Stimulated activated CD8-positive, alpha-beta memory T cell treated with anti-CD3 and anti-CD28 coated beads, Interleukin-15, amount 100 ng/mL, for 48 hours (primary cell): ENCODE measurements at regions not wholly inside any gene's neighbourhood (a gene's known extent, or its start where the extent isn't known, plus 50 kb on each side); places are given as distances from the start of the nearest gene placed in this dataset.
"Not testable (repeated sequence)": the region's sequence is repeated elsewhere in the genome, so short reads cannot be mapped to it uniquely, and the experiment has no call there.

Source experiments
- DNase-seq, 2 donors: peaks; one replicate each; pipeline ENCODE4 v3.0.0-alpha.2; 2020; ENCODE audit warnings: low read depth in 2 of 2

DNA sequence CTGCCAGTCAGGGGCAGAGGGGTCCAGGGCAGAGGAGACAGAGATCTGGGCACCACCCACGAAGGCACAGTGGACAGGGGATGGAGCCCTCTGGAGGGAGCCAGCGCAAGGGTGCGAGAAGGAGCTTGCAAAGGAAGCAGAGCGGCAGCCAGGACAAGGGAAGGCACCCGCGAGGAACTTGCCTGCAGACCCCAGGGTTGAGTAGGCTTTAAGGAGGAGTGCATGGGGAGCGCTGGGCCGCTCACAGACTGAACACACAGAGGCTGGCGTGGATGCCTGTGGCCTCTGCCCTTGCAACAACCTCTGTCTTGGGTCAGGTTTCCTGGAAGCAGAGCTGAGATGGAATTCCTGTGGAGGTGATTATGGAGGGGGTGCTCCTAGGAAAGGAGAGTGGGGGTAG, 374.4 kb downstream of the CNTNAP3B start:
- DNase-seq: not testable (repeated sequence)

DNA sequence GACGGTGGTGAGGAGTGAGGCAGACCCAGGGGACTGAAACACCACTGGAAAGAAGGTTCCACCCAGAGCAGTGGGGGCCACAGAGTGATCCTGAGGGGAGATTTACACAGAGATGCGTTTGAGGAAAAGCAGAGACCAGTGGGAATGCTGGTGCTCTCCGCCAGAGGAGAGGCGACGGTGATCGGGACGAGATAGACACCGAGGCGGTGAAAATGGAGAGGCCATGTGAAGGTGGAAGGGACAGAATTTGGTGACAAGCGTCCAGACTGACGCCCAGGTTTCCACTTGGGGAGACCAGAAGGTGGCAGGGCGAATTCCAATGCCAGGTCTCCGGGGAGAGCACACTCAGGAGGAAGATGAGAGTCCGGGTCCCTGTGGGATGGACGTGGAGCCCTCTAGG, 374.8 kb downstream of the CNTNAP3B start:
- DNase-seq: not testable (repeated sequence)

DNA sequence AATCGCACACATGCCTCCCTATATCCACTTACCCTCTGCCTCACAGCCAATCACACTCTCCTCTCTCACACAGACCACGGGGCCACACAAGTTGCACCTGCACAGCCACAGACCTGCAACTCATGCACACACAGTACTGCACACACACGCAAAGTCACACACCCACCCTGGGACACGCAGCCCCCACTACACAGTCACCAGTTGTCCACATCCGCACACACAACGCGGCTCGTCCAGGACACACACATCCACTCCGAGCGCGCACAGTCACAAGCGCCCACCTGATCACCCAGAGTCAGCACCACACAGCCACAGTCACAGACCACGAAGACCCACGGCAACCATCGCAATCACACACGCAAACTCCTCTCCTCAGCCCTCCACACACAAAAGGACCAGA, 387.3 kb downstream of the CNTNAP3B start:
- not testable (repeated sequence) for DNase-seq

DNA sequence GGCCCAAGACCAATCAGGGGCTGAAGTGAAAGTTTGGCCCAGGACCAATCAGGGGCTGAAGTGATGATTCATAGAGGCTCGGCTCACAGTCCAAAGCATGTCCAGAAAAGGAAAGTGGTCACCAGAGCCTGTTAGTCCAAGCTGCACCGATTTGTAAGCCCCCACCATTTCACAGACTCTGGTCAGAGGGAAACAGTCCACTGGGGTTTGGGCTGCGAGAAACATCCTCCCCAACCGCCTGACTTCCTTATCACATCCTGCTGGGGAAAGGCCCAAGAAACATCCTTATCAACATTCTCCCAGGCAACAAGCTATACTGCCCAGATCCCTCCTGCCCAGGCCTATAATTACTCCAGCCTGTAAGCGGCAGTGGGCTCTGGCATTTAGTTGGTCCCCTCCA, 388.1 kb downstream of the CNTNAP3B start:
- DNase-seq: not testable (repeated sequence)

DNA sequence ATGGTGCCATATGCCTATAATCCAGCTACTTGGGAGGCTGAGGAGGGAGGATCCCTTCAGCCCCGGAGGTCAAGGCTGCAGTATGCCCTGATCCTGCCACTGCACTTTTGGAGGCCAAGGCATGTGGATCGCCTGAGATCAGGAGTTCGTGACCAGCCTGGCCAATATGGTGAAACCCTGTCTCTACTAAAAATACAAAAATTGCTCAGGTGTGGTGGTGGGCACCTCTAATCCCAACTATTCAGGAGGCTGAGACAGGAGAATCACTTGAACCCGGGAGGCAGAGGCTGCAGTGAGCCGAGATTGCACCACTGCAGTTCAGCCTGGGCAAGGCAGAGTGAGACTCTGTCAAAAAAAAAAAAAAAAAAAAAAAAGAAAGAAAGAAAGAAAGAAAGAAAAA, 390.5 kb downstream of the CNTNAP3B start:
- not testable (repeated sequence) for DNase-seq

DNA sequence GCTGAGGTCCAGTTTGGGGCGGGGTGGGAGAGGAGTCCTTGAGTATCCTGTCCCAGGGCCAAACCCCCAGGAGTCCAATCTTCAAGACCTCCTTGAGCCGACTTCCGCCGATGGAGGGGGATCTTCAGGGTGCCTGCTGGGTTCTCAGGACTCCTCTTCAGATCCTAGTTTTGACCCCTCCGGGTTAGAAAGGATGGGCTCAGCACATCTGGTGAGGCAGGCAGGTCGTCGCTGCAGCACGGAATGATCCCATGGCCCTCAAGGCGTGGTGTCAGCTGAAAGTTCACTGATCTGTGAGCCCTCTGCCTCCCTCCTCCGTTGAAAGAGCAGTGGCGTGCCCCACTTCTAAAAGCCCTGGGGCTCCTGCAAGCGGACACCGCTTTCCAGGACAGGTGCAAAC, 430.0 kb downstream of the CNTNAP3B start:
- not testable (repeated sequence) for DNase-seq

DNA sequence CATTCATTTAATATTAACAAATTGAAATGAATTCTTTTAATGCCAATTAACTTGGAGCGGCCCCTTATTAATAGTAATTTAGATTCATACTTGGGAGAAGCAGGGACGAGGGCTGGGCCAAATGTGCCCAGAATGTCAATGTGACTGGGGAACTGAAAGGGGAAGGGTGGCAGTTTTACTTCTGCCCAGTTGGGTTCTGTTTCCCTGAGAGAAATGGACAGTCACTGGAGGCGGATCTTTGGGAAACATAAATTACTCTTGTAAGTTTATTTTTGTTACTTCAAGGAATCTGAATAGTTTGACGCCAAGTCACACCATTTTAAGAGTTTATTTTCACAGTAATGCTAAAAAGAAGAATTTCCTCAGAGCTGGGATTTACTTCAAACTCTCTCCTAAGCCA, 432.1 kb downstream of the CNTNAP3B start:
- not testable (repeated sequence) for DNase-seq

DNA sequence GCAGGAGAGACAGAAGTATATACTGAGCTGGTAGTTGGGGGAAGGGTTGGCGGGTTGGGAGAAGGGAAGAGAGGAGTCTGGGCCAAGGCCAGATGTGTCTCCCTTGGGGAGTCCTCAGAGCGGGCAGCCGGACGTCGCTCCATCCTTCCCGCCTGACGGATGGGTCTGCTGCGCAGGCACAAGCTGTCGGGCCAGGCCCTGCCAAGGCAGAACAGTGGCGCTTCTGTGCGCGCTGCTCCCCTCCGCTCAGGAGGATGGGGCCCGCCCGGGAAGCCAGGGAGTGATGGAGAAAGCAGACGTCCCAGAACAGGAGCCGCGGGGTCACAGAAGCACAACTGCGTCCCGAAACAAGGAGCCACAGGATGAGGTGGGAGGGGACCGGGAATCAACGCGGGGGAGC, 449.9 kb downstream of the CNTNAP3B start:
- DNase-seq: not testable (repeated sequence)

DNA sequence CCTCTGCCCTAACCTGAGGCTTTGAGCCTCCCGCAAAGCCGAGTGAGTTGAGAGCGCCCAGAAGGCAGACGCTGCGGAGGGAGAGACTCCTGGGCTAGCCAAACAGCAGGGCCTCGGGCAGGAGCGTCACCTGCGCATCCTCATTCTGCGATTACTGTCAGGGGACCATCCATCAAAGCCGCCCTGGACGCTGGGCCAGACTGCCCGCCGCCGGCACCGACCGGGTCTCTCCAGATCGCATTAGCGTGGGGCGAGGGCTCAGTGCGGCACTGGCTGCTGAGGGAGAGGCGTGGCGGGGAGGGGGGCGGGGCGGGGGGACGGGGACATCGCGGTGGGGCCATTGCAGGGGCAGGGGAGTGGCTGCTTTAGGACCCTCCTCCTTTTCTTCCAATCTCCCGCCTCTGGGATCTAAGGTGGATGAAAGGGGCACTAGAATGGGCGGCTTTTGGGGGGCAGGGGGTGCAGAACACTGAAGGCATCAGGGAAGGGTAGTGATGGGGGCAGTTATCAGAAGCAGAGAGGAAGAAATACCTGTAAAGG, 465.7 kb downstream of the CNTNAP3B start:
- DNase-seq: not testable (repeated sequence)

DNA sequence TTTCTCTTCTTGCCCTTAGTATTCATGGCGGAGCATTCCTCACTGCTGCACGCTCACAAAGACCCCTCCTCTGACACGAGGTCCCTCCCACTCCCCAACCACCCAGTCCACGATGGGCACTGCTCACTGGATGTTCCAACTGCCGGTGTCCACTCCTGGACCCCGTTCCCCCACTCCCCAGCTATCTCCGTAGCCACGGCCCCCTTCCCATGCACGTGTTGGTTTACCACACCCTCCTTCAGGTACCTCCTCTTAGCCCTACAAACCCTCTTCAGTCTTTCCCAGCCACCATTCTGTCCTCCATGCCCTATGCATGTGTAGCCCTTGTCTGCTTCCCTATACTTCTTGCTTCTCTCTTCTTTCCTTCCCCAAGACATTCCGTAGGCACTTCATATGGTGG, 469.6 kb upstream of the ZNG1F start:
- DNase-seq: not testable (repeated sequence)

DNA sequence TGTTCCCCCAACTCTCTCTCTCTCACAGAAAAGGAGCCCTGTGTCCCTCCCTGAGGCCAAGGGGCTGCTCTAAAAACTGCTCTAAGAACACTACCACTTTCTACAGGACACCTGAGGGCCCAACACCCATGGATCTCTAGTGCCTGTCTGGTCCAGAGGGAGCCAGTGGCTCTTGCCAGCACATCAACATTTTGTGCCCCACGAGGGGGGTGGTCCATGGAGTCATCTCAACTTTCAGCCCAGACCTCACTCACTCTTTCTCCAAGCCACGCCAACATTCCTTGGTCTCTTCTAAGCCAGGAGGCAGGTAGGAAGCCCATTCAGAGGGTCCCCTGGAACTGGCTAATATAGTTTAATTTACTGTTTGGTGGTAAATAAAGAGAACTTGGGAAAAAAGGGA, 469.0 kb upstream of the ZNG1F start:
- not testable (repeated sequence) for DNase-seq

DNA sequence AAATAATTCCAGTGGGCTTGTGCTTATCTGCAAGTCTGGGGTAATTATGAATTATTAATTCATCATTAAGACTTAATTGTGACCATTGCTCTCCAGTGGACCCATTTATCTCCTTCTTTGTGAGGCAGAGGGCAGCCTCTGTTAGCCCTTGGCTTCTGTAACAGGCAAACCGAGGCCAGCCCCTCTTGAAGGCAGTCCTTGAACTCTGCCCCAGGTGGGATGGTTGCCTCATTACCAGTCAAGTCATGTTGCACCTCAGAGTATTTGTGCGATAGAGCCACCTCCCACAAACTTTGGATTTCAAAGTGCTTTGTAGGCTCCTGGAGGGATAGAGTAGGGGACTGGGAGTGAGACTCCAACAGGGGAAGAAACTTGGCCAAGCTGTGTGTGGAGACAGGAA, 468.0 kb upstream of the ZNG1F start:
- DNase-seq: not testable (repeated sequence)

DNA sequence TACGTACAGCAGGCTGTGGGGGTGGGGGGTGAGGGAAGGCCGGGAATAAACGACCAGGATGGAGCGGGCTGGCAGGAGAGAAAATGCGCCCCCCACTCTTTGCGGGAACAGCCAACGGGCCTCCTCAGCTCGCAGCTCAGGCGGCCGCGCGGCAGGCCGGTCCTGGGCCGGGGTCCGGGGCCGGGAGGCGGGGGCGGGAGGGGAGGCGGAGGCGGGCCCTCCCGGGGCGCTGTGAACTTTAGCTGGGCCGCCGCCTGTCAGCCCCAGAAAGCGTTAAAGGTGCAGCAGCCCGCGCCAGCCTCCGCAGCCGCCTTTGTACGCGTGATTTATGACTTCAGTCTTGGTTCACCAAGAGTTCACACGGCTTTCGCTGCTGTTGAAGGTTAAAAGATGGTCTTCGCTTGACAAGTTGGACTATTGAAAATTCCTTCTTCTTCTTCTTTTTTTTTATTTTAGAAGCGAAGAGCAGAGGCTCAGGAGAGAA, 466.0 kb upstream of the ZNG1F start:
- DNase-seq: not testable (repeated sequence)

DNA sequence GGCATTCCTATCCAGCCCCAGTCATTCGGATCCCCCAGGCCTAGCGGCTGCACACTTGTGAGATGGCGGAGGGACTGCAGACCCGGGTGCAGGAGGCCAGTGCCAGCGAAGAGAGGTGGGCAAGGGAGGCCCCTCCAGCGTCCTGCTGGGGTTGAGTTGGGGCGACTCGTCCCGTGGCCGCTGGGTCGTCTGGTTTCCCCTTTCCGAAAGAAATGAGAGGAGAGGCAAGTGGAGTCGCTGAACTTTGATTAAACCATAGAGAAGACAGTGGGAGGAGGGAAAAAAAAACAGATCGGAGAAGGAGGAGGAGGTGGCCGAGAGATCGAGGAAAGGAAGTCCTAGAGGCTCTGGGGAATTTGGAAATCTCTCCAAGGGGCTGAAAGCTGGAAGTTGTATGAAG, 465.2 kb upstream of the ZNG1F start:
- DNase-seq: not testable (repeated sequence)

DNA sequence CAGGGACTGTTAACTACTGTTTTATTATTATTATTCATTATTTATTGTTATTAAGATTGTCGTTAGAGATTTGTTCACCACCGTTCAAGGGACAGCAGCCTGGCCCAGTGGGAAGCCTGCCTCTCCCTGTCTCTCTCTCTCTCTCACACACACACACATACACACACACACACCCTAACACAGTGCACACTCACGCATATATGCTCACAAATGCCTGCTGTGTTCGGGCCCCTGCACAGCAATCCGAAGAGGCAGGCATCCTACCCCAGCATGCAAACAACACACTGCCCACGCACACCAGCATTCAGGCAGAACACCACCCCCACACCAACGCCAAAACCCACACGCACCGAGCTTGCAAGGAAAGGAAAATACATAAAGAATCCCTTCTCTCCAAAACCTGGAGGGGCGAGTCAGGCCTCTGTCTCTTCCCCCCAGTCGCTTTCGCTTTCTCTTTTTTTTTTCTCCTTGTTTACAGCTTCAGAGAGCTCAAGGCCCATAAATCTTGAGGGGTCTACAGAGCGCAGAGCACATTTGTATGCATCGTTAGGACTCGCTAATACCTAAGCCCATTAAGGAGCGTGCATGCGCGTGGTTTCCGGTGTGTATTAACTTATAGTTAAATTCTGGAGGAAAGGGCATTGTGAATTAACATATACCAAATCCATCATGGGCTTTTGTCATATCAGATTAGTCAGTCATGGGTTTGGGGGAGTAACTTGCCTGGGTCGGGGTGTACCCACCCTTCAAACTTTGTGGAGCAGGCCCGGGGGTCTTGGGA, 464.6 kb upstream of the ZNG1F start:
- DNase-seq: not testable (repeated sequence)

DNA sequence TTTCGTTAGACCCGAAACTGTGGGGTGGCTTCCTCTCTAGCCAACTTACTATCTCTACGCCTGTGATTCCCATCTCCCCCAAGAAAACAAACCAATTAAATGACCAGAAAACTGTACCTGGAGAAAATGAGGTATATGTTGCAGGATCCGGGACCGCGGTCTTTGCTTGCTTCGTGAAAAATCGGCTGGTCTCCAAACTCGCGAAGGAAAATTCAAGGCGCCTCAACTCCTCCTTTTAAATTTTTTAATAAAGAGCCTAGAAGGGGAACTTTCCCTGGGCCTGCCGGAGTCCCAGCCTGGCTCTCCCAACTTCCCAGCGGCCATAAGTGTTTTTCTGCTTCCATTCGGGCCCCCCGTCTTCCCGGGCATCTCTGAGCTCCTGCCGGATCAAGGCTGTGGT, 463.7 kb upstream of the ZNG1F start:
- not testable (repeated sequence) for DNase-seq

DNA sequence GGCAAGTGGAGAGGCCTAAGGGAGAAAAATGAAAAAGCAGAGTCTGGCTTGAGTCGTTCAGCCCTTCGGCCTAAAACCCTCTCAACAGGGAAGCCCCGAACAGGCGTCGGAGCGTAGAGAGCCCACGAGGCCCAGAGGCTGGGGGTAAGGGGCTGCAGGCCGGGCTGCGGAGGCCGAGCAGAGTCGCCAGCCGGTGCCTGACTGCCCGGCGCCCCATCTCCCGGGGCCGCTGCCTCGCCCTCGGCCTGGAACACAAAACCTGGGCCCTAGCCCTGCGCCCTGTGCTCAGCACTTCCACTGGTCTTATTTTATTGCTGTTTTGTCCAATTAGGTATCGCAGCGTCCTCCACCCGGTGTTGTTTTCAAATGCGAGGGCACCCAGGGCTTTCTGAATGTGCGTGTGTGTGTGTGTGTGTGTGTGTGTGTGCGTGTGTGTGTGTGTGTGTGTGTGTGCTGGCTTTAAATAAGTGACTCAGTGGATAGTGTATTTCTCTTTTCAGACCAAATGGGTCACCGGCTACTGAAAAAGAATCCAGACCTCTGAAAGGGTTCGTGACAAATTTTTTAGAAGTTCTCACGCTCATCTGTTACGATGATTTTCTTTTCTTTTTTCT, 463.1 kb upstream of the ZNG1F start:
- not testable (repeated sequence) for DNase-seq

DNA sequence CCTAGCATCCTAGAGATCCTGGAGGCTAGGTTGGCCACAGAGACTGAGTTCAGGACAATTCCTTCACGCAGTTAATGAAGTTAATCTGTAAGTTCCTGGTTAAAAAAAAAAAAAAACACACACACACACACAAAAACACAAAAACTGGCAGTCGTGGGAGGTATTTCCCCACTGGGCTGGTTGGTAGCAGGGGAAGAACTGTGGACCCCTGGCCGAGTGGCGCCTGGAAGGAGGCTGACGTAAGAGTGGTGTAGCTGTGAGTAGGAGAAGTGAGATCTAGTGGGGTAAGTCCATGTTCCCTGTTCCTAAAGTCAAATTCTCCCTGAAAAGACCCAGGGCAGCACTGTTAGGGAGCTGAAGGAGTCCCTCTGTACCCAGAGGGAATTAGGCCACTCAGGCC, 461.0 kb upstream of the ZNG1F start:
- DNase-seq: not testable (repeated sequence)

DNA sequence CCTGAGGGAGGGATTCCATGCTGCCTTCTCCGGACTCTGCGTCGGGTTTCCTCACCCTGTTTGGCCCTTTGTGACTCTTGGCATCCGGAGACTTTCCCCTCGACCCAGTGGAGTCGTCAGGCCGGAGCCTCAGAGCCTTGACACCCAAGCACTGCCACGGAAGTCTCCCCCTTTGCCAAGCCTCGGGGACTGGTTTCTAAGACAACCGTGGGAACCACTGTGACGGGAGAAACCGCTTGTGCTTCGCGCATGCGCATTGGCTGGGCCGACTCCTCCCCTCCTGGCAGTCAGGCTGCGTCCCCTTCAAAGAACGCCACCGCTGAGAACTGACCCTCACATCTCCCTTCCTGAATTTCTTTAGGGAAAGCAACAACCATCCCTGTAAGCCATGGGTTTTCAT, 459.4 kb upstream of the ZNG1F start:
- not testable (repeated sequence) for DNase-seq

DNA sequence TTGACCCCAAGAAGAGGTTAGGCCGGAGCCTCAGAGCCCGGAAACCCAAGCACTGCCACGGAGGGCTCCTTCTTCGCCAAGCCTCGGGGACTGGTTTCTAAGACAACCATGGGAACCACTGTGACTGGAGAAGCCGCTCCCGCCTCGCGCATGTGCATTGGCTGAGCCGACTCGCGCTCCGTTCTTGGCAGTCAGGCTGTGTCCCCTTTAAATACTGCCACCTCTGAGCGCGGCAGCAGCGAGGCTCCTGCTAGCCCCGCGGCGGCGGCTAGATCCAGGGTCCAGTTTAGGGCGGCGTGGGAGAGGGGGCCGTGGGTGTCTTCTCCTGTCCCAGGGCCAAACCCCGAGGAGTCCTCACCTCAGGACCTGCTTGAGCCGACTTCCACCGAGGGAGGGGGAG, 457.1 kb upstream of the ZNG1F start:
- DNase-seq: not testable (repeated sequence)

DNA sequence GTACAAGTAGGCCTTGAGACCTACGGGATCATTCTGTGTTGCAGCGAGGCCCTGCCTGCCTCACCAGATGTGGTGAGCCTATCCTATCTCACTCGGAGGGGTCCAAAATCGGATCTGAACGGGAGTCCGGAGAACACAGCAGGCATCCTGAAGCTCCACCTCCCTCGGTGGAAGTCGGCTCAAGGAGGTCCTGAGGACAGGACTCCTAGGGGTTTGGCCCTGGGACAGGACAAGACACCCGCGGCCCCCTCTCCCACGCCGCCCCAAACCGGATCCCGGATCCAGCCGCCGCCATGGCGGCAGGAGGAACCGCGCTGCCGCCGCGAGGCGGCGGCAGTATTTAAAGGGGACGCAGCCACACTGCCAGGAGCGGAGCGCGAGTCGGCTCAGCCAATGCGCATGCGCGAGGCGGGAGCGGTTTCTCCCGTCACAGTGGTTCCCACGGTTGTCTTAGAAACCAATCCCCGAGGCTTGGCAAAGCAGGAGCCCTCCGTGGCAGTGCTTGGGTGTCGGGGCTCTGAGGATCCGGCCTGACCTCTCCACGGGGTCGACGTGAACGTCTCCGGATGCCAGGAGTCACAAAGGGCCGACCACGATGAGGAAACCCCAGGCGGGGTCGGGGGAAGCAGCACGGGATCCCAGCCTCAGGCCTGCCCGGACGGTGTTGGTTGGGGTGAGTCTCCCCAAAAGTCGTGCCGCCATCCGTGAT, 454.6 kb upstream of the ZNG1F start:
- peak; percentile 30 to 47 for DNase-seq

DNA sequence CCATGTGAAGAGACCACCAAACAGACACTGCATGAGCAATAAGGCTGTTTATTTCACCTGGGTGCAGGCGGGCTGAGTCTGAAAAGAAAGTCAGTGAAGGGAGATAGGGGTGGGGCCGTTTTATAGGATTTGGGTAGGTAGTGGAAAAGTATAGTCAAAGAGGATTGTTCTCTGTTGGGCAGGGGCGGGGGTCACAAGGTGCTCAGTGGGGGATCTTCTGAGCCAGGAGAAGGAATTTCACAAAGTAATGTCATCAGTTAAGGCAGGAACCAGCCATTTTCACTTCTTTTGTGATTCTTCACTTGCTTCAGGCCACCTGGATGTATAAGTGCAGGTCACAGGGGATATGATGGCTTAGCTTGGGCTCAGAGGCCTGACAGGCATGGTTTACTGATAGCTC, 444.6 kb upstream of the ZNG1F start:
- not testable (repeated sequence) for DNase-seq
